ENCODE measurements at regions not wholly inside any gene's neighbourhood (a gene's known extent, or its start where the extent isn't known, plus 50 kb on each side); places are given as distances from the start of the nearest gene placed in this dataset.

DNA sequence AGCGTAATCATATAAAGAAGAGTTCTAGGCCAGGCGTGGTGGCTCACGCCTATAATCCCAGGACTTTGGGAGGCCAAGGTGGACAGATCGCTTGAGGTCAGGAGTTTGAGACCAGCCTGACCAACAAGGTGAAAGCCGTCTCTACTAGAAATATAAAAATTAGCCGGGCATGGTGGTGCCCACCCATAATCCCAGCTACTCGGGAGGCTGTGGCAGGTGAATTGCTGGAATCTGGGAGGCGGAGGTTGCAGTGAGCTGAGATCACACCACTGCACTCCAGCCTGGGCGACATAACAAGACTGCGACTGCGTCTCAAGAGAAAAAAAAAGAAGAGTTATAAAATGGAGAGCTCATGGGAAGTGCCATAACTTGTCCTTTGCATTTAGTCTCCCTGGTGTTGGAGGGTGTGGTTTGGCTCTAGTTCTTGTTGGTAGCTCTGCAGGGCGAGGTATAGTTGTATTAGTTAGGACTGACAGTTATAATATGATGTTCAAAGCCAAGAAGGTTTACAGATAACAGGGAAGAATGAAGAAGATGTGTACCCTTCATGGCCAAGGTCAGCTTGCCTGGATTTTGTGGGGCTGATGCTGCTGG is 54.8 kb downstream of the UTRN start:
- TF ChIP-seq CTCF (IDR thresholded peaks at IDR 0.05) (no peak), EP300 (IDR thresholded peaks at IDR 0.05) (no peak), POLR2A (IDR thresholded peaks at IDR 0.05) (no peak), POLR2AphosphoS5 (IDR thresholded peaks at IDR 0.05) (no peak)
- WGBS, 2 donors (ENCODE audit: low coverage in 1 of 2): 93 to 96% methylated on average over 5 to 11 of the region's 12 CpGs

DNA sequence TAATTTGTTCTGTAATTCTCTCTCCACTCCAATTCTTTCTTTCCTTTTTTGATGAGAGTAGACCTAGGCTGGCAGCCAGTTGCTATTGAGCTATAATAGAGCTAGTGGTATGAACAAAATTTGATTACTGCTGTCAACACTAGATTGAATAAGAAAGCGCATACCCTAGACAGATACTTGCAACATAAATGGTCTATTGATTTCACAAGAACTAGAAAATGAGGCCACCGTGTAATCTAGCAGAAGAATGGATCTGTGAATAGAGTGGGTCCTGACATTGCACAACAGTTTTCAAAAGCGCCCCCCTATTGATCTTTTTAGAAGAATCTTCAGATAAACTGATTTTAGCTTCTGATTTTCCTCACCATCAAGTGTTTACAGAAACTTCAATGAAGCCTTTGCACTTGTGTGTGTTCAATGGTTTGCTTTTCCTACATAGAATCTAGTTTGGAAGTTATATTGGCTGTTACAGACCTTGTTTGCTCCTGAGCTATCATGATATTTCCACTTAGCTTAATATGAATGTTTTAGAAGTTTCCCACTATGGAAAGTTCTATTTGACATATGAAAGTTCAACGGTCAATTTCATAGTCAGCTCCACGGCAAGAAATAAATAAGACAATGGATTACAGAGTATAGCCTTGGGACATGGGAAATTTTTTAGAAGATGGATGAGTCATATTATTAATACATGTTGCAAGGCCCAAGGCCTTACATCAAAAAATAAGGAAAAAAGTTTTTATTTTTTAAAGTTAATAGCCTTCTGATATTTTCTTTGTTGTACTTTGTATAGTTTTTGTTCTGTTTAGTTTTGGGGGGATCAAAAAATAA is 55.6 kb downstream of the UTRN start:
- H3K36me3 ChIP-seq: peaks cover 0 to 4% of the 10 kb centered on the region in 2 donors
- no peaks in the 10 kb centered on the region for H3K27me3 ChIP-seq
- no peak for ATAC-seq
- 63 to 72% methylated on average over 4 to 5 of the region's 5 CpGs for WGBS, 2 donors (ENCODE audit: low coverage in 1 of 2)
- TF ChIP-seq POLR2A (IDR thresholded peaks at IDR 0.05) (no peak), EP300 (IDR thresholded peaks at IDR 0.05) (no peak), POLR2AphosphoS5 (IDR thresholded peaks at IDR 0.05) (no peak), CTCF (IDR thresholded peaks at IDR 0.05) (no peak)
- H3K4me1 ChIP-seq: peaks cover 0 to 63% (median 19%) of the 10 kb centered on the region in 3 donors
- no peak overlapping the region for H3K4me3 ChIP-seq
- no peaks in the 10 kb centered on the region for H3K9me3 ChIP-seq
- H3K27ac ChIP-seq: peak overlapping the region in 1 of 4 donors; percentile 37

More for the DNA sequence above, 54.8 kb downstream of the UTRN start:
- H3K4me1 ChIP-seq: peaks cover 0 to 63% (median 19%) of the 10 kb centered on the region in 3 donors
- no peak for ATAC-seq
- H3K27me3 ChIP-seq: no peaks in the 10 kb centered on the region
- H3K9me3 ChIP-seq: no peaks in the 10 kb centered on the region
- H3K36me3 ChIP-seq: no peaks in the 10 kb centered on the region
- H3K27ac ChIP-seq: peak overlapping the region in 1 of 4 donors; percentile 37
- no peak overlapping the region for H3K4me3 ChIP-seq

DNA sequence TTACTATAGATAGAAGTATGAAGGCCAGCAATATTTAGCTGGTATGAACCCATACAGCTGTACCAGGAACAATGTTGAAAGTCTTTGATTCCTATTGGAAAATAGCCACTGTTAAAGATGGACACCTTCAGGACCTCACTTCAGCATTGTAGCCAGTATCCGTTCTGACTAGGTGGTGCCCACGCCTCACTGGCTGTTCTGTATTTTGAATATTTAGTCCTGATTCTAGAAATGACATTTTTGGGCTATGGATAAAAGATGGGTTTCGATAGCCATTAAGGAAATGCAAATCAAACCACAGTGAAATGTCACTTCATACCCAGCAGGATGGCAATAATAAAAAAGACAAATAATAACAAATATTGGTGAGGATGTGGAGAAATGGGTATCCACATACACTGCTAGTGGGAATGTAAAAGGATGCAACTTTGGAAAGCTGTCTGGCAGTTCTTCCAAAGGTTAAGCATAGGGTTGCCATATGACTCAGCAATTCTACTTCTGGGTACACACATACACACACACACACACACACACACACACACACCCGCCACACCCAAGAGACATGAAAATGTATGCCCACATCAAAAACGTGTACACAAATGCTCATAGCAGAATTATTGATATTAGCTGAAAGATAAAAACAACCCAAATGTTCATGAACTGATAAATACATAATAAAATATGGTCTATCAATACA is 56.8 kb downstream of the UTRN start:
- H3K4me3 ChIP-seq: no peak overlapping the region
- TF ChIP-seq CTCF (IDR thresholded peaks at IDR 0.05) (no peak), POLR2AphosphoS5 (IDR thresholded peaks at IDR 0.05) (no peak), POLR2A (IDR thresholded peaks at IDR 0.05) (no peak), EP300 (IDR thresholded peaks at IDR 0.05) (no peak)
- H3K4me1 ChIP-seq: peaks cover 0 to 71% (median 22%) of the 10 kb centered on the region in 3 donors
- ATAC-seq: no peak
- H3K27me3 ChIP-seq: no peaks in the 10 kb centered on the region
- WGBS, 2 donors (ENCODE audit: low coverage in 1 of 2): 72 to 81% methylated on average over 4 of the region's 5 CpGs
- H3K36me3 ChIP-seq: peaks cover 0 to 4% of the 10 kb centered on the region in 2 donors
- no peak overlapping the region for H3K27ac ChIP-seq
- H3K9me3 ChIP-seq: no peaks in the 10 kb centered on the region

GRCh38 chr6:144343701-144344428 is 58.7 kb downstream of the UTRN start:
- TF ChIP-seq EP300 (IDR thresholded peaks at IDR 0.05): no peak
- TF ChIP-seq POLR2AphosphoS5 (IDR thresholded peaks at IDR 0.05): no peak
- no peak for TF ChIP-seq CTCF (IDR thresholded peaks at IDR 0.05)
- TF ChIP-seq POLR2A (IDR thresholded peaks at IDR 0.05): no peak
- H3K27ac ChIP-seq: peak overlapping the region in 3 of 4 donors; percentile 29 to 59 (median 38)
- ATAC-seq: peak; percentile 40
- WGBS, 2 donors (ENCODE audit: low coverage in 1 of 2): 61 to 81% methylated on average over 7 to 10 of the region's 10 CpGs
- H3K36me3 ChIP-seq: peaks cover 0 to 4% of the 10 kb centered on the region in 2 donors
- no peaks in the 10 kb centered on the region for H3K9me3 ChIP-seq
- H3K4me1 ChIP-seq: peaks cover 0 to 72% (median 20%) of the 10 kb centered on the region in 3 donors
- H3K4me3 ChIP-seq: no peak overlapping the region
- H3K27me3 ChIP-seq: no peaks in the 10 kb centered on the region

All from gastroesophageal sphincter (tissue), 4 donors.